A549 (cell line): ENCODE measurements at regions not wholly inside any gene's neighbourhood (a gene's known extent, or its start where the extent isn't known, plus 50 kb on each side); places are given as distances from the start of the nearest gene placed in this dataset.

ENCODE experiments used
- USF2 ChIP-seq: fragments of 450-650 bp; IDR thresholded peaks from 2 replicates; pipeline ENCODE4 v1.6.1; 2014; ENCODE audit warnings: antibody characterized with exemption
- TF ChIP-seq, protein P1 (sequence below): fragments of >200 bp; sonication (Bioruptor Twin); formaldehyde crosslinking; IDR thresholded peaks from 3 replicates; pipeline ENCODE4 v1.5.1; 2016

DNA sequence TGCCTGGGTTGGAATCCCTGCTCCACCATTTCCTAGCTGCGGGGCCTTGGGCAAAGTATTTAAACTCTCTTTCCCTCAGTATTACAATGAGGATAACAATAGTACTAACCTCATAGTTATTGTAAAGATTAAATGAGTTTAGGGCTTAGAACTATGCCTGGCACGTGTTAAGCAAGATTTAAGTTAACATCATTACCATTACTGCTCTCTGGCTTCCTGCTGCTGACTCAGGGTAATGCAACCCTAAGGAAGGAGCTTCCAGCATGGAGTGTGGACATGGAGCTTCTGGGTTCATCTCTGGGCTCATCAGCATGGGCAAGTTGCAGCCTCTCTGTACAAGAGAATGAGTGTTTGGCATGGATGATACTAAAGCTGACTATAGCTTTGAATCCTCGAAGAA is 374.2 kb upstream of the MAP2 start:
- TF ChIP-seq, protein P1, sequence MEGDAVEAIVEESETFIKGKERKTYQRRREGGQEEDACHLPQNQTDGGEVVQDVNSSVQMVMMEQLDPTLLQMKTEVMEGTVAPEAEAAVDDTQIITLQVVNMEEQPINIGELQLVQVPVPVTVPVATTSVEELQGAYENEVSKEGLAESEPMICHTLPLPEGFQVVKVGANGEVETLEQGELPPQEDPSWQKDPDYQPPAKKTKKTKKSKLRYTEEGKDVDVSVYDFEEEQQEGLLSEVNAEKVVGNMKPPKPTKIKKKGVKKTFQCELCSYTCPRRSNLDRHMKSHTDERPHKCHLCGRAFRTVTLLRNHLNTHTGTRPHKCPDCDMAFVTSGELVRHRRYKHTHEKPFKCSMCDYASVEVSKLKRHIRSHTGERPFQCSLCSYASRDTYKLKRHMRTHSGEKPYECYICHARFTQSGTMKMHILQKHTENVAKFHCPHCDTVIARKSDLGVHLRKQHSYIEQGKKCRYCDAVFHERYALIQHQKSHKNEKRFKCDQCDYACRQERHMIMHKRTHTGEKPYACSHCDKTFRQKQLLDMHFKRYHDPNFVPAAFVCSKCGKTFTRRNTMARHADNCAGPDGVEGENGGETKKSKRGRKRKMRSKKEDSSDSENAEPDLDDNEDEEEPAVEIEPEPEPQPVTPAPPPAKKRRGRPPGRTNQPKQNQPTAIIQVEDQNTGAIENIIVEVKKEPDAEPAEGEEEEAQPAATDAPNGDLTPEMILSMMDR: no peak
- TF ChIP-seq USF2: no peak
